DMS153 treated with DMSO at 0.1 percent for 48 hours (cell line): ENCODE measurements at regions not wholly inside any gene's neighbourhood (a gene's known extent, or its start where the extent isn't known, plus 50 kb on each side); places are given as distances from the start of the nearest gene placed in this dataset.
"Not testable (repeated sequence)": the region's sequence is repeated elsewhere in the genome, so short reads cannot be mapped to it uniquely, and the experiment has no call there.

Experiments used
- DNase-seq: peaks from one replicate; lab custom pipeline; 2025; ENCODE audit not compliant: unreplicated experiment; lab: John Stamatoyannopoulos, UW

DNA sequence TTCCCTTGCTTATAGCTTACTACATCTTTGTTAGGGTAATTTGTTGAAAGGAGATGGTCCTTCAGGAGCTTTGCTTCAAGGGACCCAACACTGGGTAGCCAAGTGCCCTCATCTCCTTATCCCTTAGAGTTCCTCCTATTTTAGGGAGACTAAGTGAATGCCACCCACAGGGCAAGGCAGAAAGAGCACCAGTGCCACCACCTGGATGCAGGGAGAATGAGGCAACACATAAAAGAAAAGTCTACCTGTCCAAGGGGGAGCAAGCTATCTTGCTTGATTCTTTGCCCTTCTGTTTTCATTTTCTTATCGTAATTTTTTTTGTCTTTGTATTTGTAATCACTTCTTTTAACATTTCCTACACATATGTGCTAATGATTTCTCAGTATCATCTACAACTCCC is 205.5 kb downstream of the NPR3 start:
- peak; percentile 2 for DNase-seq

- no peak for DNase-seq
Observed at GRCh38 chr5:32928761-32929160, 217.6 kb downstream of the NPR3 start.

- DNase-seq: not testable (repeated sequence)
Observed at GRCh38 chr5:32931438-32931837, 220.3 kb downstream of the NPR3 start.

DNA sequence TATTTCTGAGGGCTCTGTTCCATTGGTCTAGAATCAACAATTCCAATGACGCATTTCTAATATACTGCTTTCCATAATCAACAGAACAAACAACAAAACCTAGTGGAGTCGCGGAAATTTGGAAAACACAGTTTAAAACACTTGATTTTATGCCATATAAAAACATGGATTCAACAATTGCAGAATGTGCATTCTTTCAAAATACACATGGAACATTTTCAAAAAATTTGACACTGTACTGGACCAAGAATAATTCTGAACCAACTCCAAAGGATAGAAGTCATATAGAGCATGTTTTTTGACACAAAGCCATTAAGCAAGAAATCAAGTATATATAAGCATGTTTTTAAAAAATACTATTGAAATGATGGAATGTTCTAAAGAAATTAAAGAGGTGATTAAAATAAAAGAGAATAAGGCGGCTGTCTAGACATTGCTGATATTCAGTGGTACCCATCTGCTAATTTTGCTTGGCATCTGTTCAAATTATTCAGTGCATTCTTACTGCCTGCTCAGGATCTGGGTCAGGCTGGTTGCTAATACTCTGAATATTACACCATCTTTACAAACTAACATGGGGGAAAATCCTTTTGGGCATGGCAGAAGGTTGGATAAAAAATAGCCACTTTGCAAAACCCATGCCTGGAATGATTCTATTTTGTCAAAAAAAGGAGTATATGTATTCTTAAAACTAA is 221.3 kb downstream of the NPR3 start:
- no peak for DNase-seq

GRCh38 chr5:32933692-32934091 is 222.6 kb downstream of the NPR3 start:
- no peak for DNase-seq

DNA sequence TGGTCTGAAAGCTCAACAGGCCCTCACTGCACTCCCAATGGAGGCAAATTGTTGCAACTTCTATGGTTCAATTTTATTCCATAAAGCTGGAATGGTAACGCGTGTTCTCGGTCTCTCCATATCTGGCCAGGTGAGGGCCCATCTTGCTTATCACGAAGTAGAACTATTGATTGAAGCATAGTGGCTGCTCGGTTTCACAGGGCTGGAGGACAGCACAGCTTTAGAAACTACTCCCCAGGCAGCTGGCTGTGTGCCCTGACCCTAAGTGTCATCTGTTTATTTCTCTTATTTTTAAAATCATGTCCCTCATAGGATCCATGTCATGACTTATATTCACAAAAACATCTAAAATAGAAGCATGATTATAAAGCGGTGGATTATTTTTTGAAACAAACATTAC is 223.4 kb downstream of the NPR3 start:
- no peak for DNase-seq

- DNase-seq: no peak
Observed at GRCh38 chr5:32935283-32935682, 224.2 kb downstream of the NPR3 start.

DNA sequence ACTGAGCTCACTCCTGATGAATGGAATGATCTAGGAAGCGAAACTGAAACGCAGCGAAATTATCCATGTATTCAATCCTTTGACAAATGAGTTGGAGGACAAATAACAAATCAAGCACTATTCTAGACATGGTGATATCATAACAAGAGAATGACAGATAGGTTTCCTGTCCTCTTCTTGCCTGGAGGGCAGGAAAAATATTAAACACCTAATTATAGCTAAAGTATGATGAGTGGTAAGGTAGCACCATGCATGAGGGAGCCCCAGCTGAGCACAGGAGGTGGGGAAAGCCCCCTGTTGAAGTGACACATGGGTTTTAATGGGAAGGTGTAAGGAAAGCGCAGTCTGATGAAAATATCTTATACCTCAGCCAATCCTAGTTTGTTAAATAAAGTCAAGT is 225.2 kb downstream of the NPR3 start:
- DNase-seq: no peak

DNA sequence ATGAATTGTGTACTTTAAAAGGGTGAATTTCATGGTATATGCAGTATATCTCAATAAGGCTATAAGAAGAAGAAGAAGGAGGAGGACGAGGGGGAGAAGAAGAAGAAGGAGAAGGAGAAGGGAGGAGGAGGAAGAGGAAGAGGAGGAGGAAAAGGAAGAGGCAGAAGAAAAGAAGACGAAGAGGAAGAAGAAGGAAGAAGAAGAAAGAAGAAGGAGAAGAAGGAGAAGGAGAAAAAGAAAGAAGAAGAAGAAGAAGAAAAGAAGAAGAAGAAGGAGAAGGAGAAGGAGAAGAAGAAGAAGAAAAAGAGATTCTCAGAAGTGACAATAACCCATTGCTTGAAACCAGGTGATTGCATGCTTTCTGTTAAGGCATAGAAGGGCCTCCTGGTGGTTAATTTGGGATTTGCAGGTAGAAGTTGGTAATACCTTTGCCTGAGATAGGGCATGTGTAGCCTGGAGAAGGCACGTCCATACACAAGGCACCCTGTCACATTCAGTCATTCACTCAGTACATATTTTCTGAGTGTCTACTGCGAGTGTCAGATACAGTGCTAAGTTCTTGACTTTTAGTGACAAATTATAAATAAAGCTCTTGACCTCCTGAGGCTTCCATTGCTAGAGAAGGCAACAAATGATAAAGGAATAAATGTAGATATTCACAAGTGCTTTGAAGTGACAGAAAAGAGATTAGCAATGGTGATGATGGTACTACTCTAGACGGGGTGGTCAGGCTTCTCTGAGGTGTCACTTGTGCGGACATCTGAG is 231.3 kb downstream of the NPR3 start:
- peak; percentile 24 for DNase-seq

- DNase-seq: no peak
Observed at GRCh38 chr5:32949286-32949970, 238.3 kb downstream of the NPR3 start.

- no peak for DNase-seq
Observed at GRCh38 chr5:32951003-32951402, 239.9 kb downstream of the NPR3 start.

GRCh38 chr5:32951878-32952277 is 240.8 kb downstream of the NPR3 start:
- DNase-seq: no peak

GRCh38 chr5:32952421-32952820 is 241.3 kb downstream of the NPR3 start:
- DNase-seq: not testable (repeated sequence)

- no peak for DNase-seq
Observed at GRCh38 chr5:32953694-32954093, 242.6 kb downstream of the NPR3 start.

DNA sequence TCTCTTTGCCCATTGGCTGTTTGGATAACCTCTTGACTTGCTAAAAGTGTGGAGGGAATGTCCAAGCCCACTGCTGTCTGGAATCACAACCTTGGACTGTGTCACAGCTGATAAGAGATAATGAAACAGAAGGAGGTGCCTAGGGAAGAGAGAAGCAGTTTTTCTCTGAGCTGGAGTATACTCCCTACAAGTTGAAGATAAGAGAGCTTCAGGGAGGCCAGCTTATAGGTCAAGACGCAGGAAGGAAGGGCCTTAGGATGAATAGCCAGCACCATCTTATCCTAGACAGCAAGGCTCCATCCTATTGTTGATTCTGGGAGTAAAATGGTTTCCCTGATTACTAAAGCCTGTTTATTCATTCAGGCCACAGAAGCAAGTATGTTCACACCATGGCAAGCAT is 244.7 kb downstream of the NPR3 start:
- no peak for DNase-seq

DNA sequence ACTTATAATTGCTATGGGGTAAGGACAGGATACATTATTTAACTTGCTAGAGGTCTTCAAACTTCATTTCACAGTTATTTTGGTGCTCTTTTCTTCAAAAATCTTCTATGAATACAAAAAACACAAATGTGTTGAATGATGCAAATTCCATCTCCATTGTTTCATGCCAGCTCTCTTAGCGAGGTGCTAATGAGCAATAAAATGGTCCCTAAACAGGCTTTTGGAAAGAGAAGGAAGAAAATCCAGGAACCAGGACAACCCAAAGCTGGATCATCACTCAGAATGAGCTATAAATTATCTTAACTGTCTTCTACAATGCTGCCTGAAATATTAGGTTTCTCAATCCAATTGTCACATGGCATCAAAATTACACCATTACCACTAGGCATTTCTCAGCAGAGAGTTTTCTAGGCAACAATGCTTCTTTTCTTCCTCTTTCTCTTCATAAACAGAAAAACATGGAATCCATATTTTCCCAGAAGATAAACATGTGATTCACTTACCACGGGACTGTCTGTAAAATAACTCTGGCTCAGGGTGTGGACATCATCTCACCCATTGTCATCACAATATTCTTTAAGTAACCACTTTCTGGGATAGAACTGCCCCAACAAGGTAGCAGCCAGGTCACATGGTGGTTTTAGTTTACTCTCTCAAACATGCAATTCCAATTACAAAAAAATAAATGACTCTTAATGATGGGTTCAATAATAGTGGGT is 249.4 kb downstream of the NPR3 start:
- DNase-seq: no peak

- DNase-seq: no peak
Observed at GRCh38 chr5:32961059-32961415, 249.9 kb downstream of the NPR3 start.

- DNase-seq: no peak
Observed at GRCh38 chr5:32964261-32964660, 253.1 kb downstream of the NPR3 start.

- DNase-seq: no peak
Observed at GRCh38 chr5:32973646-32974045, 262.5 kb downstream of the NPR3 start.

GRCh38 chr5:32975656-32976375 is 264.7 kb downstream of the NPR3 start:
- DNase-seq: no peak

- no peak for DNase-seq
Observed at GRCh38 chr5:32981061-32981460, 269.9 kb downstream of the NPR3 start.
